KOPT-K1 (cell line): ENCODE measurements at regions not wholly inside any gene's neighbourhood (a gene's known extent, or its start where the extent isn't known, plus 50 kb on each side); places are given as distances from the start of the nearest gene placed in this dataset.

ENCODE experiments used
- H3K27ac ChIP-seq: fragments of 200-600 bp; sonication (generic); 2 replicates; pipeline ENCODE4 v1.5.1; 2016; ENCODE audit warnings: antibody characterized with exemption, mild to moderate bottlenecking, low read depth, low read length; ENCODE audit not compliant: poor library complexity, severe bottlenecking
- H3K36me3 ChIP-seq: fragments of 200-600 bp; sonication (generic); 2 replicates; pipeline ENCODE4 v1.5.1; 2017; ENCODE audit warnings: antibody characterized with exemption, mild to moderate bottlenecking, low read length, moderate library complexity; ENCODE audit not compliant: insufficient read depth
- H3K9me3 ChIP-seq: fragments of 200-600 bp; sonication (generic); 2 replicates; pipeline ENCODE4 v1.5.1; 2017; ENCODE audit warnings: antibody characterized with exemption, low read length, mild to moderate bottlenecking; ENCODE audit not compliant: insufficient read depth, poor library complexity, severe bottlenecking

DNA sequence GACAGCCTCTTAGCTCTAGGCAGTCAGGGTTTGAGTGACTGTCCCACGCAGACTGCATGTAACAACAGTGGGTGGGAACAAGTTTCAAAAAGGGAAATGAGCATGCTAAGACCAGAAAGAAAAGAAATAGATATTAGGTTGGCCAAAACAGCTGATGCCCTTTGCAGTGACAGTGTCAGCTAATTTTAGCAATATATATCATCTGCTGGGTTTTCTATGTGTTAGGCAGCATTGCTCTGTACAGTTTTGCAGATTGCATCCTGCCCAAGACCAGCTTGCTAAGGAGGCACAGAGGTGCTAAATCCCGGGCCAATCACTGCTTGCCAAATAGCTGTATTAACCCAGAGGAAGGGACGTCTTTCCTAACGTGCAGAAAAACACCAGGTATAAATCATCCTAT, 541.9 kb upstream of the TBX3 start:
- Histone ChIP-seq H3K27ac (no peak overlapping the region), H3K9me3 (no peaks in the 10 kb centered on the region), H3K36me3 (no peaks in the 10 kb centered on the region)

DNA sequence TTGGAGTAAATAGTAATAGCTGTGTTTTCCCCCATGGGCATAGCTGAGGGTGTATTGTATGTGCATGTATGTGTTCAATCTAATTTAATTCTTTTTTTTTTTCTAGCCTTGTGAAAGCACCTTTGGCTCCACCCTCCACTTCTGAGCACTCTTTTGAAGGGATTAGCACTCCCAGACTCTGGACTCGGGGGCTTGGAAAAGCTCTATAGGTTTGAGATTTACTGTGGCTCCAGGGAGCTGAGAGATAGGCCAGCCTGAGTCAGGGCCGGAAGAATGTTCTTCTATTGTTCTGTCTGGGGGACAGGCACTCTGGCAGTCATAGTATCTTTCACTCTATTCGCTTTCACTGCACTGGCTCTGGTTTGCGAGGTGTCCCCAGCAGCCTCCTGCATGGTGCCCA, 540.0 kb upstream of the TBX3 start:
- Histone ChIP-seq H3K27ac (no peak overlapping the region), H3K36me3 (no peaks in the 10 kb centered on the region), H3K9me3 (no peaks in the 10 kb centered on the region)

DNA sequence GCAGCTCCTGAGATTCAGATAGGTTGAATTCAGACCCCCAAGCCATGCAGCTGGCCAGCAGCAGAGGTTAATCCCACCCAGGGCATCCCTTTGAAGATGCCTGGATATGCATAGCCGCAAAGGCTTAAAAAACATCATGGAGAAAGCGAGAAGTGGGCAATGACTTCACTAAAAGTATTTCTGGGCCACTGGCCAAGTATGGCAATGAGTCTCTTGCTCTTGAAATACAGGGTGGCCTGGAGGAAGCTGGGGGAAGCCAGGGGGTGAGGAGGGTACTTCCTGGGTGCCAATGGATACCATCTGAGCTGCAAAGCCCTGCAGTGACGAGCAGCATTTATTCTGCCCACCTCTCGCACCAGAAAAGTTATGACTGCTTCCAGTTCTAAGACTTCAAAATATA, 539.3 kb upstream of the TBX3 start:
- H3K9me3 ChIP-seq = no peaks in the 10 kb centered on the region
- H3K27ac ChIP-seq = no peak overlapping the region

DNA sequence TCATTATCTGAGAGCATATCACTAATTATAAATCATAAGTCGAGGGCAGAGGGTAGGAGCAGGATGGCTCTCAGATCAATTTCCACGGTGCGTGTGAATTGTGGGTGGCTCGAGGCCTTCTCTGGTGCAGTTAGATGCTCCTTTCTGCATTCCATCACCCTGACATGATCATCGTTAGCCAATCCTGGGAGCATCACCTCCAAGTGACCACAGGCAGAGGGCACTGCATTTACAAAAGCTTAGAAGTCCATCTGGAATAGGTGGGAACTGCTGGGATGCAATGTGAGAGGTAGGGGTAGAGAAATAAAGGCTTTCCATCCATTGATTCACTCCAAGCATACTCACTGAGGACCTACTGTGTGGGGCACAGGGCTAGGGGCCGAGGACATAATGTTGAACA, 538.2 kb upstream of the TBX3 start:
- H3K9me3 ChIP-seq = no peaks in the 10 kb centered on the region
- no peak overlapping the region for H3K27ac ChIP-seq
- H3K36me3 ChIP-seq = no peaks in the 10 kb centered on the region

More for the DNA sequence above, 539.3 kb upstream of the TBX3 start:
- no peaks in the 10 kb centered on the region for H3K36me3 ChIP-seq

DNA sequence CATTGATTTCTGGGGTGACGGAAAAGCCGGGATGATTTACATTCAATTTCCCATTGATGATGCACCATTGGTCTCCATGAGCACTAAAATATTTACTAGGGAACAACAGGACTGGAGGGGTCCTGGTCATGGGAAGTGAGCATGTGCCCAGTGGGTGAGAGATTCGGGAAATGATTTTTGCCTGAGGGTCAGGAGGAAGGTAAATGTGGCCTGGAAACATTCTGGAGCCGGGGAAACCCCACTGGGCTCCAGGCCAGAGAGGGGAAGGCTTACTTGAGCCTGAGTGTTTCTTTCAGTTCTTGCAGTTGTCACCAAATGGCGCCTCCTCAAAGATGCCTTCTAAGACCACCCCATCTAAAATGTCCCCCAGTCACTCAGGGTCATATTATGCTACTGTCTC, 532.3 kb upstream of the TBX3 start:
- no peaks in the 10 kb centered on the region for H3K9me3 ChIP-seq
- no peak overlapping the region for H3K27ac ChIP-seq
- H3K36me3 ChIP-seq = no peaks in the 10 kb centered on the region

DNA sequence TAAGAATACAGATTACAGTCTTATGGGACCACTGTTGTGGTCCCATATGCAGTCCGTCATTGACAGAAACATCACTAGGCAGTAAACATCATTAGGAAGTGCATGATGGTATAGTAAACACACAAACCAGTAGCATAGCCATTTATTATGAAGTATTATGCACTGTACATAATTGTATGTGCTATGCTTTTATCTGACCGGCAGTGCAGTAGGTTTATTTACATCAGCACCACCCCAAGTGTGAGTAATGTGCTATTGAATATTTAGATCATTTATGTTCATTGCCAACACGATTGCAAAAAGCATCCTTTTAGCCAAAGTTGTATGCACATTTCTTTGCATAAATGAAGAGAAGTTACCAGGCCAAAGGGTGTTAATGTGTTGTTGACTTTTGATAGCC, 531.6 kb upstream of the TBX3 start:
- H3K36me3 ChIP-seq = no peaks in the 10 kb centered on the region
- no peak overlapping the region for H3K27ac ChIP-seq
- no peaks in the 10 kb centered on the region for H3K9me3 ChIP-seq

- Histone ChIP-seq H3K9me3 (no peaks in the 10 kb centered on the region), H3K36me3 (no peaks in the 10 kb centered on the region), H3K27ac (no peak overlapping the region)
Observed at GRCh38 chr12:115213538-115214016, 529.6 kb upstream of the TBX3 start.

GRCh38 chr12:115213118-115213517, 529.1 kb upstream of the TBX3 start:
- H3K27ac ChIP-seq = no peak overlapping the region
- no peaks in the 10 kb centered on the region for H3K36me3 ChIP-seq
- no peaks in the 10 kb centered on the region for H3K9me3 ChIP-seq

DNA sequence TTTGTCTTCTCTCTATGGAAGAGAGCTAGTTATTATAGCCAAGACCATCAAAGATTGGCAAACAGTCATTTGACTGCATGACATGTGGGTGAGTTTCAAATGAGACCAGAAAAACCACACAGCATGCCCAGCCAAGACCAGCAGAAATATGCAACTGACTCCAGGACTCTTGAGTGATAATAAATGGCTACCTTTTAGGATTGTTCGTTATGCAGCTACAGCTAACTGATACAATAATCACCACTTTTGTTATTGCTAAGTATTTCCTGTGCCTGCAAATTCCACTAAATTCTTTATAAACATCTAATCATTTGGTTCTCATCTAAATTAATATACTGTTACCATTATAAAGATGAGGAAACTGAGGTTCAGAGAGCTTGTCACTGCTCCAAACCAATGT, 528.4 kb upstream of the TBX3 start:
- no peak overlapping the region for H3K27ac ChIP-seq
- no peaks in the 10 kb centered on the region for H3K9me3 ChIP-seq
- no peaks in the 10 kb centered on the region for H3K36me3 ChIP-seq

DNA sequence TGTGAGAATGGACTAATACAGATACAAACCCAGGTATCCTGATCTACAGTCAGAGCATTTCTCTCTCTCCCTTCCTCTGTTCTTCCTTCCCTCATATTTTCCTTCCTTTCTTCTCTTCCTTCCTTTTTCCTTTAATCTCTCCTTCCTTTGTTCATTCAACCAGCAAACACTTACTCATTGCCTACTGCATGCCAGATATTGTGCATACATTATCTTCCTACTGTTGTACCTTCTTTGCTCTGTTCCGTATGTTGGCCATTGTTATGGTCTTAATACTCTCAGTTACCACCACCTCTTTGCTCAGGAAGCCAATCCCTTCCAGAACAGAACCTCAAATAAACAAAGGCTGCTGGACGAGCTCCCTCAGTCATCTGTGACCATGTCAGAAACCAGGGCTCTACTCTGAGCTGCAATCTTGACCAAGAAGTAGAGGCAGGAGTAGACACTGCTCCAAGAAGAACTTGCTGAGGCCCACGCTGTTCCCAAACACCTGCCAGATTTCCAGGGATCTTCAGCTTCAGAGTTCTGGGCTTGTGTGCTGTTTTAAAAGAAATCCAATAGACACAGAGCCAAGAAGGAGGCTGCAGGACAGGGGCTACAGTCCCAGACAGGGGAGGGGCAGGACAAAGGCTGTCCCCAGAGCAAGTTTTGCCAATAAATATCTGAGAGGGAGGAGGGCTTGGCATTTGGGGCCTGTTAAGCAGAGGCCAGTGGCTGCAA, 526.7 kb upstream of the TBX3 start:
- no peaks in the 10 kb centered on the region for H3K9me3 ChIP-seq
- no peak overlapping the region for H3K27ac ChIP-seq
- H3K36me3 ChIP-seq = no peaks in the 10 kb centered on the region

- no peaks in the 10 kb centered on the region for H3K36me3 ChIP-seq
- H3K27ac ChIP-seq = no peak overlapping the region
- H3K9me3 ChIP-seq = no peaks in the 10 kb centered on the region
Observed at GRCh38 chr12:115209230-115209629, 525.3 kb upstream of the TBX3 start.

GRCh38 chr12:115208098-115208497, 524.1 kb upstream of the TBX3 start:
- Histone ChIP-seq H3K36me3 (no peaks in the 10 kb centered on the region), H3K9me3 (no peaks in the 10 kb centered on the region), H3K27ac (no peak overlapping the region)

DNA sequence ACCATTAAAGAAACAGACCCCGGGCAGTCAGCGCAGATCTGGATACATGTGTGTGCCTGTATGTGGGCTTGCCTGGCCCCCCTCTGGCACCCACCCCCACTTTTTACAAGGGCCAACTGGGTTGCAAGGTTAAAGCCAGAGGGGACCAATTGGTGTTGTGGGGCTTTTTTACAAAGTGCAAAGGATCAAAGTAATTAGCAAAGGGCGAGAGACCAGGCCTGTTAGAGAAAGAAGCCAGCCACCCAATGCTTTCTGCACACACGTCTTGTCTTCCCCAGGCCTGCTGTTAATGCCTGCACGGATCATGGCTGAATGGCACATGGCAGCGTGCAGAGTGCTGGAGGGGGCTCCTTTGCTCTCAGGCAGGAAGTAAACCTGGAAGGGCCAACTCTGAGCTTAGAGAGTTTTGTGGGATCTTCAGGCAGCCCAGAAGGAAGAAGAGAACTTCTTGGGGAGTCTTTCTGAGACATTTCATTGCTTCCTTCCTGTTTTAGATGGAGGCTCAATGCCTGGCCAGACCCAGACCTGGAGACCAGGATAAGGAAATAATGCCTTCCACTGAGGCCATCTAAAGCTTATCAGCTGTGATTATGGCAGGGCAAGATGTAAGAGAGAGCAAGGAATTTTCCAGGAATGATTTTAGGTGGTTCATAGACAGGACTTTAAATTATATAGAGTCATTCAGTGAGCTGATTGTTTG, 523.4 kb upstream of the TBX3 start:
- Histone ChIP-seq H3K9me3 (no peaks in the 10 kb centered on the region), H3K27ac (no peak overlapping the region), H3K36me3 (no peaks in the 10 kb centered on the region)

- Histone ChIP-seq H3K27ac (no peak overlapping the region), H3K9me3 (no peaks in the 10 kb centered on the region), H3K36me3 (no peaks in the 10 kb centered on the region)
Observed at GRCh38 chr12:115206801-115207200, 522.8 kb upstream of the TBX3 start.

DNA sequence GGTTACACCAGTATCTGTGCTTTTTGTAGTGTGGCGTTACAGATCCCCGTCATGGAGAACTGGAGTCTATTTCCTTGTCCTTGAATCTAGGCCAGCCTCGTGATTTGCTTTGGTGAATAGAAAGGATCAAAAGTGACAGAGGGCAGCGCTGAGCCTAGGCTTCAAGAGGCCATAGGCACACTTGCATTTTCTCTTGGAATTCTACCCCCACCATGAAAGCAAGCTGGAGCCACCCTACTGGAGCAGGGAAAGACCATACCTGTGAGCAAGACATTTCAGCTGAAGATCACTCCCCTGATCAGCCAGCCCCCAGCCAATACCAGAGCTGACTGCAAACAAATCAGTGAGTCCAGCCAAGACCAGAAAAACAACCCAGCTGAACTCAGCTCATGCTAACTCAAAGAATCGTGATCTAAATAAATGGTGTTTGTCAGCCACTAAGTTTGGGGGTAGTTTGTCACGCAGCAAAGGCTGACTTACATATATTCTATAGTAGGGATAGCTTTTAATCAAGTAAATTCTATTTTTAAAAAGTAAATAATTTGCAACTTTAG, 521.9 kb upstream of the TBX3 start:
- Histone ChIP-seq H3K36me3 (no peaks in the 10 kb centered on the region), H3K9me3 (no peaks in the 10 kb centered on the region), H3K27ac (no peak overlapping the region)
